OCI-LY1 (cell line): ENCODE measurements at regions not wholly inside any gene's neighbourhood (a gene's known extent, or its start where the extent isn't known, plus 50 kb on each side); places are given as distances from the start of the nearest gene placed in this dataset.

Experiments
- CTCF ChIP-seq: fragments of 200-600 bp; sonication (generic), shearing (Covaris generic); IDR thresholded peaks from 2 replicates; pipeline ENCODE4 v1.5.1; 2017; ENCODE audit warnings: mild to moderate bottlenecking, antibody characterized with exemption, low read length, moderate library complexity, mixed read lengths
- EZH2 ChIP-seq: fragments of 200-600 bp; sonication (generic), shearing (Covaris generic); IDR thresholded peaks from 2 replicates; pipeline ENCODE4 v1.8.0; 2017; ENCODE audit warnings: borderline replicate concordance, mixed run types, mild to moderate bottlenecking, antibody characterized with exemption, low read length, moderate library complexity, mixed read lengths

DNA sequence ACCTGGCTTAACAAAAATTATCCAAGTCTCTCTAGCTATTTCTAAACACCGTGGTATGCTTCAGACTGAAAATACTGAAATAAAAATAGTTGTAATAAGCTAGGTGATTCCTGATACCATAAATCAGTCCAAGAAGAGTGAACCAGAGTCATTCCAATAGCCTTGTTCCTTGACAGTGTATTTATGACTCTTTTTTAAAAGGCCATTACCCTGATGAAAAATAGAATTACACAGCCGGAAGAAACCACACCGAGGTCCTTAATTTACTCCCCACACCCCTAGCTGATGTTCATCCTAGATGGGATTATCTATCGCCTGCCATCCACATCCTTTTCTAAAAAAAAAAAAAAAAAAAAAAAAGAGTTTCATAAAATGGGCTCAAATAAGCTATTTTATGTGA lies 457.6 kb upstream of the GRAMD2B start:
- TF ChIP-seq CTCF (no peak), EZH2 (no peak)
